ENCODE measurements at regions not wholly inside any gene's neighbourhood (a gene's known extent, or its start where the extent isn't known, plus 50 kb on each side); places are given as distances from the start of the nearest gene placed in this dataset.

DNA sequence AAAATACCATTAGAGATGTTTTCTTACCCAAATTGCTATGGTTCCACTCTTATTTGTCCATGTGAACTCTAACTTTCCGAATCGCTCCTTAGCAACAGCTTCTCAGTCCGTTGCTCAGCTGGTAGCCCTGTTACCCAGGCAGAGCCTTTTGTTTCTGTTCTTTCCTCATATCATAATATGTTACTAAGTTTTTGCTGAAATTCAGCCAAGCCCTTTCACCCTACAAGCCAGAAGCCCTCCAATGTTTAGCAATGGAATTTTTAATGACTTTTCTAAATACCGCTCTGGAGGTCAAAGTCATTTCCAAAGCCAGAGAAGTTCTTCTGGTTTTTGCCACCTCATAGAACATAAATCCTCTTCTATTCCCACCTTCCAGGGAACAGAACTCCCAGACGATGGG is 1029.5 kb downstream of the C4orf33 start:
- TF ChIP-seq, protein P1, sequence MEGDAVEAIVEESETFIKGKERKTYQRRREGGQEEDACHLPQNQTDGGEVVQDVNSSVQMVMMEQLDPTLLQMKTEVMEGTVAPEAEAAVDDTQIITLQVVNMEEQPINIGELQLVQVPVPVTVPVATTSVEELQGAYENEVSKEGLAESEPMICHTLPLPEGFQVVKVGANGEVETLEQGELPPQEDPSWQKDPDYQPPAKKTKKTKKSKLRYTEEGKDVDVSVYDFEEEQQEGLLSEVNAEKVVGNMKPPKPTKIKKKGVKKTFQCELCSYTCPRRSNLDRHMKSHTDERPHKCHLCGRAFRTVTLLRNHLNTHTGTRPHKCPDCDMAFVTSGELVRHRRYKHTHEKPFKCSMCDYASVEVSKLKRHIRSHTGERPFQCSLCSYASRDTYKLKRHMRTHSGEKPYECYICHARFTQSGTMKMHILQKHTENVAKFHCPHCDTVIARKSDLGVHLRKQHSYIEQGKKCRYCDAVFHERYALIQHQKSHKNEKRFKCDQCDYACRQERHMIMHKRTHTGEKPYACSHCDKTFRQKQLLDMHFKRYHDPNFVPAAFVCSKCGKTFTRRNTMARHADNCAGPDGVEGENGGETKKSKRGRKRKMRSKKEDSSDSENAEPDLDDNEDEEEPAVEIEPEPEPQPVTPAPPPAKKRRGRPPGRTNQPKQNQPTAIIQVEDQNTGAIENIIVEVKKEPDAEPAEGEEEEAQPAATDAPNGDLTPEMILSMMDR (IDR thresholded peaks at IDR 0.05), result no peak
- no peak for ATAC-seq (ENCODE audit: insufficient number of reproducible peaks, low FRiP score, low read depth)
- DNase-seq (ENCODE audit: low spot score), result no peak
- Histone ChIP-seq H3K36me3 (no peaks in the 10 kb centered on the region), H3K27me3 (replicated peaks; ENCODE audit: insufficient read depth) (no peaks in the 10 kb centered on the region), H3K27ac (no peak overlapping the region), H3K4me3 (no peak overlapping the region), H3K9me3 (no peaks in the 10 kb centered on the region), H3K4me1 (ENCODE audit: control insufficient read depth in 1 of 2, low read depth in 2 of 2) (no peaks in the 10 kb centered on the region)

DNA sequence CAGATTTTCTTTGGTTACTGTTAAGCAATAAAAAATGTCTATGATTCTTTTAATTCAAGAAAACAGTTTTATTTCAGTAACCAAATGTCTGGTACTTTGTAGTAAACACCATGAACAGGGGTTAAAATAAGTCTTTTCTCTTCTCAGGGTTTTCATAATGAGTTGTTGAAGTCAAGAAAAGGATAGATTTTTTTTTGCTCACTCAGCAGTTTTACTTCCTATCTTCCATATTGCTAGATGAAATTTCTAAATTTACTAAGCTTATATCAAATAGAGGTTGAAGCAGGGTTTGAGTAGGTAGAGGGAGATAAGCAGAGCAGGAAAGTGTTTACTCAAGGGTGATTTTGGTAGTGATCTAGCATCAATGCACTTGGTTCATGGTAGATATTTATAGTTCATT is 1031.3 kb downstream of the C4orf33 start:
- no peaks in the 10 kb centered on the region for H3K27me3 ChIP-seq (replicated peaks; ENCODE audit: insufficient read depth)
- no peak overlapping the region for H3K27ac ChIP-seq
- H3K4me3 ChIP-seq, result no peak overlapping the region
- no peaks in the 10 kb centered on the region for H3K9me3 ChIP-seq
- ATAC-seq (ENCODE audit: insufficient number of reproducible peaks, low FRiP score, low read depth) (no peak), DNase-seq (ENCODE audit: low spot score) (no peak)
- TF ChIP-seq, protein P1 (IDR thresholded peaks at IDR 0.05), result no peak
- no peaks in the 10 kb centered on the region for H3K36me3 ChIP-seq
- no peaks in the 10 kb centered on the region for H3K4me1 ChIP-seq (ENCODE audit: control insufficient read depth in 1 of 2, low read depth in 2 of 2)

DNA sequence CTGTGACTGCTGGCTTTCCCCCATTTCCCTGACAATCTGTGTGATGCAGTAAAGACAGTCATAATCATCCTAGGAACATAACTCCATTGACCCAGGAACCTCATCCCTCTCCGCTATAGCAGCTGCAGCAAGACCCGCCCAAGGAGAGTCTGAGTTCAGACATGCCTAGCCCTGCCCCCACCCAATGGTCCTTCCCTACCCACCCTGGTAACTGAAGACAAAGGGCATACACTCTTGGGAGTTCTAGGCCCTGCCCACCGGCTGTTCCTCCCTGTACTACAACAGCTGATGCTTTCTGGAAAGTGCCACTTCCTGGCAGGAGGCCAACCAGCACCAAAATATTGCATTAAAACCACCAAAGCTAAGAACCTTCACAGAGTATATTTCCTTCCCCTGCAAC is 1035.6 kb downstream of the C4orf33 start:
- Histone ChIP-seq H3K27ac (no peak overlapping the region), H3K27me3 (replicated peaks; ENCODE audit: insufficient read depth) (no peaks in the 10 kb centered on the region), H3K36me3 (no peaks in the 10 kb centered on the region), H3K4me3 (no peak overlapping the region), H3K9me3 (no peaks in the 10 kb centered on the region), H3K4me1 (ENCODE audit: control insufficient read depth in 1 of 2, low read depth in 2 of 2) (no peaks in the 10 kb centered on the region)
- DNase-seq (ENCODE audit: low spot score) (no peak), ATAC-seq (ENCODE audit: insufficient number of reproducible peaks, low FRiP score, low read depth) (no peak)
- TF ChIP-seq, protein P1 (IDR thresholded peaks at IDR 0.05), result no peak

DNA sequence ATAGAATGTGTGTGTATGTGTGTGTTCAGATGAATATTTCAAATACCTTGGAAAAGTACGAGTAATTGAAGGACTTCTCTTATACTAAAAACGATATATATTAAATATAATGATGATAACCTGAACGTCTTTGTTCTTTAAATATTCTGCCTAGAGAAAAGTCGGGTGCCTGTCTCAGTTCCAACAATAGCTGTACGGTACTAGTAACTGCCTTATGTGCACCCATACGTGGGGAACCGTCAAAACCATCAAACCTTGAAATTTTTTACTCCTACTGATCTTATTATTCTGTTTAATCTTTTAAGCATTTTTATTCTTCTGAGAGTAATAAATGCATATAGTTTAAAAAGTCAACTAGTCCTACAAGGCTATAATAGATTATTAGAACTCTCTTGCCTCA is 1045.7 kb downstream of the C4orf33 start:
- Histone ChIP-seq H3K27me3 (replicated peaks; ENCODE audit: insufficient read depth) (no peaks in the 10 kb centered on the region), H3K9me3 (no peaks in the 10 kb centered on the region), H3K4me3 (no peak overlapping the region), H3K27ac (no peak overlapping the region), H3K4me1 (ENCODE audit: control insufficient read depth in 1 of 2, low read depth in 2 of 2) (no peaks in the 10 kb centered on the region), H3K36me3 (no peaks in the 10 kb centered on the region)
- TF ChIP-seq, protein P1 (IDR thresholded peaks at IDR 0.05), result no peak
- no peak for DNase-seq (ENCODE audit: low spot score)
- no peak for ATAC-seq (ENCODE audit: insufficient number of reproducible peaks, low FRiP score, low read depth)

DNA sequence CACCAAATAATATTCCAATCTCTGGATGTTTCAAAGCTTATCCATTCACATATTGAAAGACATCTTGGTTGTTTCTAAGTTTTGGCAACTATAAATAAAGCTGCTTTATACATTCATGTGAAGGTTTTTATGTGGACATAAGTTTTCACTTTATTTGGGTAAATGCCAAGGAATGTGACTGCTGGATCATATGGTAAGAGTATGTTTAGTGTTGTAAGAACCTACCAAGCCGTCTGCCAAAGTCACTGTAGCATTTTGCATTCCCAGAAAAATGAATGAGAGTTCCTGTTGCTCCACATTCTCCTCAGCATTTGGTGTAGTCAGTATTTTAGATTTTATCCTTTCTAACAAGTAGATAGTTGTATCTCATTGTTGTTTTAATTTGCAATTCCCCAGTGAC is 1047.7 kb downstream of the C4orf33 start:
- H3K36me3 ChIP-seq, result no peaks in the 10 kb centered on the region
- ATAC-seq (ENCODE audit: insufficient number of reproducible peaks, low FRiP score, low read depth), result no peak
- no peaks in the 10 kb centered on the region for H3K9me3 ChIP-seq
- TF ChIP-seq, protein P1 (IDR thresholded peaks at IDR 0.05), result no peak
- H3K27ac ChIP-seq, result no peak overlapping the region
- no peaks in the 10 kb centered on the region for H3K27me3 ChIP-seq (replicated peaks; ENCODE audit: insufficient read depth)
- DNase-seq (ENCODE audit: low spot score), result no peak
- no peaks in the 10 kb centered on the region for H3K4me1 ChIP-seq (ENCODE audit: control insufficient read depth in 1 of 2, low read depth in 2 of 2)
- H3K4me3 ChIP-seq, result no peak overlapping the region

All from thoracic aorta (tissue), 2 donors.